ENCODE measurements at regions not wholly inside any gene's neighbourhood (a gene's known extent, or its start where the extent isn't known, plus 50 kb on each side); places are given as distances from the start of the nearest gene placed in this dataset.

GRCh38 chr7:155222573-155222972 is 75.1 kb upstream of the INSIG1 start:
- no peak overlapping the region for H3K27ac ChIP-seq (ENCODE audit: low read length)
- no peak overlapping the region for H3K9ac ChIP-seq (ENCODE audit: low read length)
- H3K36me3 ChIP-seq (replicated peaks; ENCODE audit: low read depth, low read length), result no peaks in the 10 kb centered on the region
- H3K4me1 ChIP-seq (ENCODE audit: low read length), result 0 out of 2 replicates have a peak, but pooled peaks cover 3% of the 10 kb centered on the region
- no peaks in the 10 kb centered on the region for H3K27me3 ChIP-seq (ENCODE audit: low read depth, low read length)
- H3K4me2 ChIP-seq (ENCODE audit: low read length), result no peak overlapping the region
- H2AFZ ChIP-seq (ENCODE audit: low read depth, low read length), result no peak overlapping the region
- no peaks in the 10 kb centered on the region for H3K9me3 ChIP-seq (ENCODE audit: insufficient read depth, low read length)
- H4K20me1 ChIP-seq (ENCODE audit: insufficient read depth, low read length), result no peaks in the 10 kb centered on the region
- TF ChIP-seq CTCF (IDR thresholded peaks at IDR 0.05; ENCODE audit: low read depth, low read length), result no peak
- TF ChIP-seq EZH2phosphoT487 (IDR thresholded peaks at IDR 0.05; ENCODE audit: low read depth), result no peak
- no peaks in the 10 kb centered on the region for H3K79me2 ChIP-seq (ENCODE audit: low read length)
- no peak overlapping the region for H3K4me3 ChIP-seq (ENCODE audit: low read length)

- H2AFZ ChIP-seq (ENCODE audit: low read depth, low read length), result no peak overlapping the region
- no peaks in the 10 kb centered on the region for H3K4me1 ChIP-seq (ENCODE audit: low read length)
- H3K4me3 ChIP-seq (ENCODE audit: low read length), result no peak overlapping the region
- no peak overlapping the region for H3K9ac ChIP-seq (ENCODE audit: low read length)
- no peak overlapping the region for H3K27ac ChIP-seq (ENCODE audit: low read length)
- no peaks in the 10 kb centered on the region for H3K79me2 ChIP-seq (ENCODE audit: low read length)
- H3K4me2 ChIP-seq (ENCODE audit: low read length), result no peak overlapping the region
- H3K9me3 ChIP-seq (ENCODE audit: insufficient read depth, low read length), result no peaks in the 10 kb centered on the region
- TF ChIP-seq CTCF (IDR thresholded peaks at IDR 0.05; ENCODE audit: low read depth, low read length) (no peak), EZH2phosphoT487 (IDR thresholded peaks at IDR 0.05; ENCODE audit: low read depth) (no peak)
- H4K20me1 ChIP-seq (ENCODE audit: insufficient read depth, low read length), result no peaks in the 10 kb centered on the region
- no peaks in the 10 kb centered on the region for H3K27me3 ChIP-seq (ENCODE audit: low read depth, low read length)
- no peaks in the 10 kb centered on the region for H3K36me3 ChIP-seq (replicated peaks; ENCODE audit: low read depth, low read length)
These were observed 74.7 kb upstream of the INSIG1 start for GRCh38 chr7:155223021-155223420.

GRCh38 chr7:155223503-155223902 is 74.2 kb upstream of the INSIG1 start:
- H3K4me2 ChIP-seq (ENCODE audit: low read length), result no peak overlapping the region
- no peaks in the 10 kb centered on the region for H3K4me1 ChIP-seq (ENCODE audit: low read length)
- no peak for TF ChIP-seq CTCF (IDR thresholded peaks at IDR 0.05; ENCODE audit: low read depth, low read length)
- no peak for TF ChIP-seq EZH2phosphoT487 (IDR thresholded peaks at IDR 0.05; ENCODE audit: low read depth)
- H3K27ac ChIP-seq (ENCODE audit: low read length), result no peak overlapping the region
- H3K9ac ChIP-seq (ENCODE audit: low read length), result no peak overlapping the region
- no peaks in the 10 kb centered on the region for H3K27me3 ChIP-seq (ENCODE audit: low read depth, low read length)
- no peaks in the 10 kb centered on the region for H3K79me2 ChIP-seq (ENCODE audit: low read length)
- no peak overlapping the region for H2AFZ ChIP-seq (ENCODE audit: low read depth, low read length)
- H4K20me1 ChIP-seq (ENCODE audit: insufficient read depth, low read length), result no peaks in the 10 kb centered on the region
- no peak overlapping the region for H3K4me3 ChIP-seq (ENCODE audit: low read length)
- H3K9me3 ChIP-seq (ENCODE audit: insufficient read depth, low read length), result no peaks in the 10 kb centered on the region
- no peaks in the 10 kb centered on the region for H3K36me3 ChIP-seq (replicated peaks; ENCODE audit: low read depth, low read length)

GRCh38 chr7:155224116-155224811 is 73.4 kb upstream of the INSIG1 start:
- Histone ChIP-seq H3K4me1 (ENCODE audit: low read length) (no peaks in the 10 kb centered on the region), H3K4me3 (ENCODE audit: low read length) (no peak overlapping the region), H3K27me3 (ENCODE audit: low read depth, low read length) (no peaks in the 10 kb centered on the region), H2AFZ (ENCODE audit: low read depth, low read length) (0 out of 2 replicates have a peak overlapping the region, but pooled peaks have one; percentile 15), H3K79me2 (ENCODE audit: low read length) (no peaks in the 10 kb centered on the region), H3K36me3 (replicated peaks; ENCODE audit: low read depth, low read length) (no peaks in the 10 kb centered on the region), H3K27ac (ENCODE audit: low read length) (no peak overlapping the region), H3K9me3 (ENCODE audit: insufficient read depth, low read length) (no peaks in the 10 kb centered on the region), H4K20me1 (ENCODE audit: insufficient read depth, low read length) (no peaks in the 10 kb centered on the region), H3K9ac (ENCODE audit: low read length) (no peak overlapping the region), H3K4me2 (ENCODE audit: low read length) (no peak overlapping the region)
- TF ChIP-seq CTCF (IDR thresholded peaks at IDR 0.05; ENCODE audit: low read depth, low read length) (no peak), EZH2phosphoT487 (IDR thresholded peaks at IDR 0.05; ENCODE audit: low read depth) (no peak)

Measured in OCI-LY3 (cell line).